Fibroblast of lung (primary cell): ENCODE measurements at regions not wholly inside any gene's neighbourhood (a gene's known extent, or its start where the extent isn't known, plus 50 kb on each side); places are given as distances from the start of the nearest gene placed in this dataset.

Experiments
- DNase-seq, 2 donors: peaks; one replicate each; pipeline versions ENCODE4 v3.0.0 to v3.0.0-alpha.2; 2010; ENCODE audit warnings: low read depth in 2 of 2
- H2AFZ ChIP-seq: 2 replicates; pipeline ENCODE4 v1.5.1; 2012; ENCODE audit warnings: low read length, control low read depth, inconsistent platforms
- H3K27ac ChIP-seq: 2 replicates; pipeline ENCODE4 v1.5.1; 2011; ENCODE audit warnings: low read length, control low read depth; ENCODE audit not compliant: insufficient read depth
- H3K27me3 ChIP-seq: 2 replicates; pipeline ENCODE4 v1.5.1; 2011; ENCODE audit warnings: mild to moderate bottlenecking, low read length; ENCODE audit not compliant: control insufficient read depth, insufficient read depth
- H3K36me3 ChIP-seq: 2 replicates; pipeline ENCODE4 v1.5.1; 2011; ENCODE audit warnings: low read length; ENCODE audit not compliant: control insufficient read depth, insufficient read depth
- H3K4me1 ChIP-seq: 2 replicates; pipeline ENCODE4 v1.5.1; 2011; ENCODE audit warnings: low read length; ENCODE audit not compliant: control insufficient read depth, insufficient read depth; ENCODE audit errors: extremely low read depth
- H3K4me2 ChIP-seq: 2 replicates; pipeline ENCODE4 v1.5.1; 2011; ENCODE audit warnings: low read length, control low read depth; ENCODE audit not compliant: insufficient read depth; ENCODE audit errors: extremely low read depth
- H3K4me3 ChIP-seq, 4 experiments: fragments of 200-600 bp in 1 of 4; sonication (generic) in 1 of 4; replicated peaks in 1 of 4; 2 replicates each; pipeline ENCODE4 v1.5.1; 2011 to 2016; ENCODE audit warnings: low read length in 4 of 4, low read depth in 3 of 4, mild to moderate bottlenecking in 3 of 4, control low read depth in 2 of 4, inconsistent platforms in 1 of 4, mixed read lengths in 1 of 4; ENCODE audit not compliant: insufficient read depth in 1 of 4; ENCODE audit errors: control extremely low read depth in 1 of 4
- H3K79me2 ChIP-seq: 2 replicates; pipeline ENCODE4 v1.5.1; 2012; ENCODE audit warnings: mild to moderate bottlenecking, low read length, inconsistent platforms; ENCODE audit not compliant: control insufficient read depth, insufficient read depth
- H3K9ac ChIP-seq: 2 replicates; pipeline ENCODE4 v1.5.1; 2011; ENCODE audit warnings: mild to moderate bottlenecking, low read length, control low read depth; ENCODE audit not compliant: insufficient read depth
- H3K9me3 ChIP-seq: 2 replicates; pipeline ENCODE4 v1.5.1; 2012; ENCODE audit warnings: low read depth, low read length; ENCODE audit not compliant: control insufficient read depth, insufficient read depth
- H4K20me1 ChIP-seq: 2 replicates; pipeline ENCODE4 v1.5.1; 2011; ENCODE audit warnings: low read length; ENCODE audit not compliant: control insufficient read depth, insufficient read depth; ENCODE audit errors: extremely low read depth
- EZH2 ChIP-seq: IDR thresholded peaks from 2 replicates; pipeline ENCODE4 v1.5.1; 2012; ENCODE audit warnings: low read length, control low read depth, mild to moderate bottlenecking; ENCODE audit errors: missing control alignments
- TF ChIP-seq, protein P1 (sequence below), 2 donors: IDR thresholded peaks in 1 of 2; conservative IDR thresholded peaks in 1 of 2; 1 replicate in 1 of 2; 2 replicates in 1 of 2; pipeline ENCODE4 v1.5.1; 2011 to 2012; ENCODE audit warnings: low read length in 2 of 2, control low read depth in 1 of 2, inconsistent platforms in 1 of 2, low read depth in 1 of 2, mild to moderate bottlenecking in 1 of 2

DNA sequence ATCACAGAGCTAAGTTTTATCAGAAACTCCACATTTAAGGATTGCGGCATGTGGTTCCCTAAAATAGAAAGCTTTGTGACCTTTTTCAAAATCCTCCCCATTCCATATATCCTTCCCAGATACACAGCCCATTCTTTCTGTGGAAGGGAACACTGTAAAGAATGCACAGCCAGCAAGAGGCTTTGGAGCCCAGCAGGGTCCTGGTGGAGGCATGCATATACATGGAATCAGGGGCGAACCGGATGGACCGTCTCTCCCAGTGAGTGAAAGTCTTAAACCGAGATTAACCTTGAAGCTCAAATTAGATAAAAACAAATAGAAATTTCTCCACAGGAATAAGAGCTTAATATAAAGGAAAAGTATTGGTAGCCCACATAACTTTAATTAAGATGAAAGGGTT, 436.2 kb upstream of the MDFIC2 start:
- DNase-seq: no peak
- Histone ChIP-seq H3K79me2 (no peaks in the 10 kb centered on the region), H3K4me3 (no peak overlapping the region), H2AFZ (no peak overlapping the region), H3K36me3 (no peaks in the 10 kb centered on the region), H3K27me3 (no peaks in the 10 kb centered on the region), H3K9me3 (no peaks in the 10 kb centered on the region), H3K4me2 (no peak overlapping the region), H3K4me1 (no peaks in the 10 kb centered on the region), H3K27ac (no peak overlapping the region), H4K20me1 (no peaks in the 10 kb centered on the region), H3K9ac (no peak overlapping the region)
- TF ChIP-seq, protein P1, sequence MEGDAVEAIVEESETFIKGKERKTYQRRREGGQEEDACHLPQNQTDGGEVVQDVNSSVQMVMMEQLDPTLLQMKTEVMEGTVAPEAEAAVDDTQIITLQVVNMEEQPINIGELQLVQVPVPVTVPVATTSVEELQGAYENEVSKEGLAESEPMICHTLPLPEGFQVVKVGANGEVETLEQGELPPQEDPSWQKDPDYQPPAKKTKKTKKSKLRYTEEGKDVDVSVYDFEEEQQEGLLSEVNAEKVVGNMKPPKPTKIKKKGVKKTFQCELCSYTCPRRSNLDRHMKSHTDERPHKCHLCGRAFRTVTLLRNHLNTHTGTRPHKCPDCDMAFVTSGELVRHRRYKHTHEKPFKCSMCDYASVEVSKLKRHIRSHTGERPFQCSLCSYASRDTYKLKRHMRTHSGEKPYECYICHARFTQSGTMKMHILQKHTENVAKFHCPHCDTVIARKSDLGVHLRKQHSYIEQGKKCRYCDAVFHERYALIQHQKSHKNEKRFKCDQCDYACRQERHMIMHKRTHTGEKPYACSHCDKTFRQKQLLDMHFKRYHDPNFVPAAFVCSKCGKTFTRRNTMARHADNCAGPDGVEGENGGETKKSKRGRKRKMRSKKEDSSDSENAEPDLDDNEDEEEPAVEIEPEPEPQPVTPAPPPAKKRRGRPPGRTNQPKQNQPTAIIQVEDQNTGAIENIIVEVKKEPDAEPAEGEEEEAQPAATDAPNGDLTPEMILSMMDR (conservative IDR thresholded peaks at IDR 0.05 in 1 of 2, IDR thresholded peaks at IDR 0.05 in 1 of 2; ENCODE audit: low read depth in 1 of 2, low read length in 2 of 2): no peak
- TF ChIP-seq EZH2: no peak

DNA sequence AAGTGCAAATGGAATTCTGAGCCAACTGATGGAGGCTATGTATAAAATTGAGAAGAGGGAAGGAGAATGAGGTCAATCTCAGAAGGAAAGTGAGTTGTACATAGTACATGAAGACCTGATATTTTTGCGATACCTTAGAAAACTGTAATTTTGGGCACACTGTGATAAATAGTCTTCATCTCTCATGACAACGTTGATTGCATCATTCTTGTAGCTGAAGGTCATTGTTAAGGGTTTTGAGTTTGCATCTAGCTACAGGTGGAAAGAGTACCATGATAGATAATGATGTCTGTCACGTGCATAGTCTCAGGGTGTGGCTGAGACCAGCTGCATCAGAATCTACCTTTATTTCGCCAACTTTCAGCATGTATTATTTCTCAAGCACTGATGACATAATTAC, 435.4 kb upstream of the MDFIC2 start:
- Histone ChIP-seq H3K4me1 (no peaks in the 10 kb centered on the region), H4K20me1 (no peaks in the 10 kb centered on the region), H3K27me3 (no peaks in the 10 kb centered on the region), H3K4me3 (no peak overlapping the region), H3K4me2 (no peak overlapping the region), H3K79me2 (no peaks in the 10 kb centered on the region), H3K9me3 (no peaks in the 10 kb centered on the region), H3K9ac (no peak overlapping the region), H3K36me3 (no peaks in the 10 kb centered on the region), H3K27ac (no peak overlapping the region), H2AFZ (no peak overlapping the region)
- DNase-seq: no peak
- no peak for TF ChIP-seq EZH2
- TF ChIP-seq, protein P1 (conservative IDR thresholded peaks at IDR 0.05 in 1 of 2, IDR thresholded peaks at IDR 0.05 in 1 of 2; ENCODE audit: low read depth in 1 of 2, low read length in 2 of 2): no peak

DNA sequence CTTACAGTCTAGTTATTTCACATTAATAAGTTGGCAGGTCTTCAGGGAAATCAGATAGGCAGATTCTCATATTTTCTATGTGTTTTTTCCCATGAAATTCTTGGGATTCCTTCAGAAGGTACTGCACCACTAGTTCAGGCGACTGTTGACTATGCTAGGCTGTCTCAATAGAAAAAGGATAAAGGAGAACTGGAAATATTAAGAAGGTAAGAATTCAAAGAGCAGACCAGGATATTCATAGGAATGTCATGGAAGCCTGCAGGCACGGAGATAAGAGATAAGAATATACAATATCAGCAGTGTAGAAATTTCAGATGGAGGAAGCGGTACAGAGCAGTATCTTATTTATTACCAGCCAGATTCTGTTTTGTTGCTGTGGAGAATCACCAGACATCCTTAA, 432.1 kb upstream of the MDFIC2 start:
- Histone ChIP-seq H3K27me3 (no peaks in the 10 kb centered on the region), H3K79me2 (no peaks in the 10 kb centered on the region), H2AFZ (no peak overlapping the region), H3K9me3 (no peaks in the 10 kb centered on the region), H4K20me1 (no peaks in the 10 kb centered on the region), H3K4me3 (no peak overlapping the region), H3K9ac (no peak overlapping the region), H3K36me3 (no peaks in the 10 kb centered on the region), H3K27ac (no peak overlapping the region), H3K4me1 (no peaks in the 10 kb centered on the region), H3K4me2 (no peak overlapping the region)
- no peak for TF ChIP-seq EZH2
- TF ChIP-seq, protein P1 (conservative IDR thresholded peaks at IDR 0.05 in 1 of 2, IDR thresholded peaks at IDR 0.05 in 1 of 2; ENCODE audit: low read depth in 1 of 2, low read length in 2 of 2): no peak
- DNase-seq: peak in 1 of 2 donors; percentile 23
